OCI-LY1 (cell line): ENCODE measurements at regions not wholly inside any gene's neighbourhood (a gene's known extent, or its start where the extent isn't known, plus 50 kb on each side); places are given as distances from the start of the nearest gene placed in this dataset.

Experiments used
- H2AFZ ChIP-seq: fragments of 200-600 bp; sonication (generic), shearing (Covaris generic); 2 replicates; pipeline ENCODE4 v1.6.0; 2014; ENCODE audit warnings: antibody characterized with exemption, mild to moderate bottlenecking, low read length
- H3F3A ChIP-seq: fragments of 200-600 bp; sonication (generic), shearing (Covaris generic); 2 replicates; pipeline ENCODE4 v1.6.0; 2014; ENCODE audit warnings: mild to moderate bottlenecking, antibody characterized with exemption, low read length, moderate library complexity; ENCODE audit not compliant: insufficient read depth
- H3K27ac ChIP-seq: fragments of 200-600 bp; sonication (generic); 2 replicates; pipeline ENCODE4 v1.5.1; 2014; ENCODE audit warnings: low read length, mixed run types, mild to moderate bottlenecking, low read depth; ENCODE audit not compliant: poor library complexity, severe bottlenecking
- H3K27me3 ChIP-seq: fragments of 200-600 bp; sonication (generic); 2 replicates; pipeline ENCODE4 v1.6.0; 2014; ENCODE audit warnings: antibody characterized with exemption, mild to moderate bottlenecking, low read length, moderate library complexity; ENCODE audit not compliant: insufficient read depth
- H3K36me3 ChIP-seq: fragments of 200-600 bp; sonication (generic); 2 replicates; pipeline ENCODE4 v1.6.1; 2014; ENCODE audit warnings: mild to moderate bottlenecking, antibody characterized with exemption, low read length, moderate library complexity, mixed read lengths; ENCODE audit not compliant: insufficient read depth
- H3K4me1 ChIP-seq: fragments of 200-600 bp; sonication (generic); 2 replicates; pipeline ENCODE4 v1.5.1; 2014; ENCODE audit warnings: mild to moderate bottlenecking, low read length, moderate library complexity; ENCODE audit not compliant: insufficient read depth, severe bottlenecking
- H3K4me2 ChIP-seq: fragments of 200-600 bp; sonication (generic), shearing (Covaris generic); 2 replicates; pipeline ENCODE4 v1.6.1; 2014; ENCODE audit warnings: low read length
- H3K4me3 ChIP-seq: fragments of 200-600 bp; sonication (generic); 2 replicates; pipeline ENCODE4 v1.5.1; 2014; ENCODE audit warnings: low read length, low read depth, mild to moderate bottlenecking, mixed read lengths; ENCODE audit not compliant: poor library complexity, severe bottlenecking
- H3K79me2 ChIP-seq: fragments of 200-600 bp; shearing (Covaris generic); 2 replicates; pipeline ENCODE4 v1.6.1; 2016; ENCODE audit warnings: mixed run types, low read length, mixed read lengths; ENCODE audit not compliant: insufficient read depth
- H3K9ac ChIP-seq: fragments of 200-600 bp; sonication (generic), shearing (Covaris generic); 2 replicates; pipeline ENCODE4 v1.6.1; 2014; ENCODE audit warnings: mild to moderate bottlenecking, low read length, mixed read lengths
- H3K9me2 ChIP-seq: fragments of 200-600 bp; sonication (generic), shearing (Covaris generic); 2 replicates; pipeline ENCODE4 v1.6.1; 2014; ENCODE audit warnings: low read depth, mild to moderate bottlenecking, low read length, mixed read lengths
- H3K9me3 ChIP-seq: fragments of 200-600 bp; shearing (Covaris generic); 2 replicates; pipeline ENCODE4 v1.6.1; 2014; ENCODE audit warnings: low read length, mixed read lengths
- H4K20me1 ChIP-seq: fragments of 200-600 bp; sonication (generic), shearing (Covaris generic); 2 replicates; pipeline ENCODE4 v1.6.0; 2016; ENCODE audit warnings: mild to moderate bottlenecking, low read length; ENCODE audit not compliant: insufficient read depth
- EZH2 ChIP-seq: fragments of 200-600 bp; sonication (generic), shearing (Covaris generic); IDR thresholded peaks from 2 replicates; pipeline ENCODE4 v1.8.0; 2017; ENCODE audit warnings: borderline replicate concordance, mixed run types, mild to moderate bottlenecking, antibody characterized with exemption, low read length, moderate library complexity, mixed read lengths
- TF ChIP-seq, protein P1 (sequence below): fragments of 200-600 bp; sonication (generic), shearing (Covaris generic); IDR thresholded peaks from 2 replicates; pipeline ENCODE4 v1.5.1; 2017; ENCODE audit warnings: mild to moderate bottlenecking, antibody characterized with exemption, low read length, moderate library complexity, mixed read lengths

DNA sequence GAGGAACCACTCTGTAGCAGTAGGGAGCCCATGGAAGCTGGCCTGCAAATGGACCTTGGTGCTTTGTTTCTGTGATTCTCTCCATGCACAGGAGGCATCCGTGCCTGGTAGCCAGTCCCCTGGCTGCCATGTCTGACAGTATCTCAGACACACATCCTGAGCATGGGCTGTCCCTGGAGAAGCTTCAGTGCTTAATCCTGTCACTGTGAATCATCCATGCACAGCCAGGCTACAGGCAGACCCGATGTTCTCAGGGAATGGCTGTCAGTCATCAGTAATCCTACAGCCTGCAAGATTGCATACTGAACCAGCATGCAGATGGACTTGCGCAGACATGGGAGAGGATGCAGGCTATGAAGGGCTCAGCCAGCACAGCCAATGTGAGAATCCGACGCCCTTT is 606.3 kb upstream of the PLXNA2 start:
- Histone ChIP-seq H3K9me2 (no peaks in the 10 kb centered on the region), H3K27ac (no peak overlapping the region), H3K9ac (no peak overlapping the region), H3K4me1 (no peaks in the 10 kb centered on the region), H2AFZ (no peak overlapping the region), H3K4me3 (no peak overlapping the region), H3F3A (no peaks in the 10 kb centered on the region), H3K79me2 (no peaks in the 10 kb centered on the region), H3K4me2 (no peak overlapping the region), H3K9me3 (no peaks in the 10 kb centered on the region), H3K36me3 (no peaks in the 10 kb centered on the region), H3K27me3 (no peaks in the 10 kb centered on the region), H4K20me1 (no peaks in the 10 kb centered on the region)
- TF ChIP-seq, protein P1, sequence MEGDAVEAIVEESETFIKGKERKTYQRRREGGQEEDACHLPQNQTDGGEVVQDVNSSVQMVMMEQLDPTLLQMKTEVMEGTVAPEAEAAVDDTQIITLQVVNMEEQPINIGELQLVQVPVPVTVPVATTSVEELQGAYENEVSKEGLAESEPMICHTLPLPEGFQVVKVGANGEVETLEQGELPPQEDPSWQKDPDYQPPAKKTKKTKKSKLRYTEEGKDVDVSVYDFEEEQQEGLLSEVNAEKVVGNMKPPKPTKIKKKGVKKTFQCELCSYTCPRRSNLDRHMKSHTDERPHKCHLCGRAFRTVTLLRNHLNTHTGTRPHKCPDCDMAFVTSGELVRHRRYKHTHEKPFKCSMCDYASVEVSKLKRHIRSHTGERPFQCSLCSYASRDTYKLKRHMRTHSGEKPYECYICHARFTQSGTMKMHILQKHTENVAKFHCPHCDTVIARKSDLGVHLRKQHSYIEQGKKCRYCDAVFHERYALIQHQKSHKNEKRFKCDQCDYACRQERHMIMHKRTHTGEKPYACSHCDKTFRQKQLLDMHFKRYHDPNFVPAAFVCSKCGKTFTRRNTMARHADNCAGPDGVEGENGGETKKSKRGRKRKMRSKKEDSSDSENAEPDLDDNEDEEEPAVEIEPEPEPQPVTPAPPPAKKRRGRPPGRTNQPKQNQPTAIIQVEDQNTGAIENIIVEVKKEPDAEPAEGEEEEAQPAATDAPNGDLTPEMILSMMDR = no peak
- no peak for TF ChIP-seq EZH2

DNA sequence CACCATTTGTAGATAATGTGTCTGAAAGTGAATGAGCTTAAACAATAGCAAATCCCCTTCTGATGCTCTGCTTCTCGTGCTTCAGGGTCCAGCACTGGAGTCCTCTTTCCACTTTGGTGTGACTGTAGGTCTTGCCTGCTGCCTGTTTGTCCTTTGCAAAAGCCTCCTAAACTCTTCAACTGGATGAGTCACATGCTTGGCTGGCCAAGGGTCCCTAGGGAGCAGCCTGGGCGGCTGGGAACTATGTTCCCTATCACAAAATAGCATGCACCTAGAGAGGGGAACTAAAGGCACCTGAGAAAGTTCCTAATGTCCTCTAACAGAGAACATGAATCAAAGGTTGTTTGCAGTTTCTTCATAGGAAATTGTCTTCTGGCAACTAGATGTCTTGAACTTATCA is 607.2 kb upstream of the PLXNA2 start:
- Histone ChIP-seq H3K9me3 (no peaks in the 10 kb centered on the region), H3K79me2 (no peaks in the 10 kb centered on the region), H4K20me1 (no peaks in the 10 kb centered on the region), H2AFZ (no peak overlapping the region), H3K9me2 (no peaks in the 10 kb centered on the region), H3K27ac (no peak overlapping the region), H3K36me3 (no peaks in the 10 kb centered on the region), H3K4me1 (no peaks in the 10 kb centered on the region), H3K4me2 (no peak overlapping the region), H3K9ac (no peak overlapping the region), H3K4me3 (no peak overlapping the region), H3F3A (no peaks in the 10 kb centered on the region), H3K27me3 (no peaks in the 10 kb centered on the region)
- TF ChIP-seq, protein P1 = no peak
- TF ChIP-seq EZH2 = no peak

DNA sequence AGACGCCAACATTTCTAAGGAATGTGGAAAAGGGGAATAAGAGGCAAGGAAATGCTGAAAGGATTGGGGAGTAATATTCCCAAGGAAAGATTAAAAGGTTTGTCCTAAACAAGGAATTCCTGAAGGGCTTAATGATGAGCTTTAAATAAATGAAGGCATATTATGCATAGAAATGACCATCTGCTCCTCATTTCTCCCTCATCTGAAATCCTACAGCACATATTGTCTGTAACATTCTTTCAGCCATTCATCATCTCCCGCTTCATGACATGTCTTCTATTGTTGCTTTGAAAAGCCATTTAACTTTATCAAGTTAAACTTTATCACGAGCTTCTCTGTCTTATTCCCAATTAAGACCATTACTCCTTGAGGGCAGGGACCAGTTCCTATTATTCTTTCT is 608.7 kb upstream of the PLXNA2 start:
- H3K27me3 ChIP-seq = no peaks in the 10 kb centered on the region
- H3F3A ChIP-seq = no peaks in the 10 kb centered on the region
- H3K27ac ChIP-seq = no peak overlapping the region
- no peaks in the 10 kb centered on the region for H3K79me2 ChIP-seq
- no peak overlapping the region for H2AFZ ChIP-seq
- no peaks in the 10 kb centered on the region for H3K9me2 ChIP-seq
- no peaks in the 10 kb centered on the region for H3K36me3 ChIP-seq
- H3K9ac ChIP-seq = no peak overlapping the region
- H3K9me3 ChIP-seq = no peaks in the 10 kb centered on the region
- no peaks in the 10 kb centered on the region for H4K20me1 ChIP-seq
- TF ChIP-seq EZH2 = no peak
- TF ChIP-seq, protein P1 = no peak
- no peak overlapping the region for H3K4me3 ChIP-seq
- no peak overlapping the region for H3K4me2 ChIP-seq
- H3K4me1 ChIP-seq = no peaks in the 10 kb centered on the region
